ENCODE measurements at regions not wholly inside any gene's neighbourhood (a gene's known extent, or its start where the extent isn't known, plus 50 kb on each side); places are given as distances from the start of the nearest gene placed in this dataset.

- Histone ChIP-seq H3K79me2 (ENCODE audit: insufficient read depth, low read length) (no peaks in the 10 kb centered on the region), H3K18ac (ENCODE audit: insufficient read length, low read depth, low read length) (no peak overlapping the region), H3K56ac (ENCODE audit: insufficient read length, low read depth, low read length) (no peak overlapping the region), H2BK120ac (ENCODE audit: low read depth, low read length, poor library complexity, severe bottlenecking) (no peak overlapping the region), H3K27me3 (ENCODE audit: insufficient read depth, low read length) (no peaks in the 10 kb centered on the region), H3K4ac (ENCODE audit: low read depth, low read length) (no peak overlapping the region), H2BK12ac (ENCODE audit: insufficient read length, low read depth, low read length) (no peak overlapping the region), H3K14ac (ENCODE audit: insufficient read depth, low read length) (no peak overlapping the region), H4K91ac (ENCODE audit: insufficient read length, low read depth, low read length) (no peak overlapping the region), H2AFZ (ENCODE audit: low read length) (no peak overlapping the region), H3K27ac (ENCODE audit: insufficient read length, low read depth, low read length) (no peak overlapping the region), H3K79me1 (ENCODE audit: insufficient read depth, low read depth, low read length, poor library complexity, severe bottlenecking) (no peaks in the 10 kb centered on the region), H2BK15ac (ENCODE audit: low read depth, low read length) (no peak overlapping the region), H3K23me2 (ENCODE audit: insufficient read length, low read depth, low read length, poor library complexity, severe bottlenecking) (no peaks in the 10 kb centered on the region), H4K20me1 (ENCODE audit: control insufficient read depth, insufficient read depth, insufficient read length) (no peaks in the 10 kb centered on the region), H2BK5ac (ENCODE audit: insufficient read length, low read length) (no peak overlapping the region), H2AK5ac (ENCODE audit: insufficient read length, low read length) (no peak overlapping the region), H2BK20ac (ENCODE audit: low read depth, low read length, poor library complexity, severe bottlenecking) (no peak overlapping the region), H3K4me2 (ENCODE audit: insufficient read depth, insufficient read length, low read length) (no peak overlapping the region), H4K8ac (replicated peaks; ENCODE audit: insufficient read length, low read depth, low read length) (no peak overlapping the region), H4K5ac (ENCODE audit: insufficient read length, low read depth, low read length) (no peak overlapping the region), H3K4me1 (ENCODE audit: insufficient read depth, low read length) (no peaks in the 10 kb centered on the region), H3K9me3 (ENCODE audit: control insufficient read depth, low read depth, low read length) (no peaks in the 10 kb centered on the region), H3K9ac (ENCODE audit: extremely low read depth, insufficient read length, low read length) (no peak overlapping the region), H3K23ac (ENCODE audit: insufficient read length, low read depth, low read length) (no peak overlapping the region), H3T11ph (ENCODE audit: low read length) (no peak overlapping the region)
- Mint-ChIP-seq H3K9me3 (peaks cover 2% of the 10 kb centered on the region in 2 experiments; a peak in 2 of 5 replicates), H3K4me1 (peaks cover 11 to 25% of the 10 kb centered on the region in 2 experiments), H3K27me3 (ENCODE audit: low read depth) (peaks cover 13% of the 10 kb centered on the region), H3K36me3 (ENCODE audit: insufficient read depth in 1 of 3, low read depth in 3 of 3) (no peaks in the 10 kb centered on the region), H3K4me3 (no peak overlapping the region), H3K27ac (no peak overlapping the region)
- no CpG with 5 or more reads among the region's 3 CpGs for WGBS (ENCODE audit: extremely low coverage, insufficient read length, low lambda C conversion rate)
- no peak for DNase-seq
- no peak for TF ChIP-seq CTCF (conservative IDR thresholded peaks at IDR 0.05)
Measured at GRCh38 chr11:101666916-101667315, 83.1 kb upstream of the TRPC6 start.

Measured in H9 (cell line).